ENCODE measurements at regions not wholly inside any gene's neighbourhood (a gene's known extent, or its start where the extent isn't known, plus 50 kb on each side); places are given as distances from the start of the nearest gene placed in this dataset.

- no peak for DNase-seq
Measured at GRCh38 chr12:92614001-92614400, 88.8 kb upstream of the PLEKHG7 start.

- DNase-seq, result no peak
Measured at GRCh38 chr12:92612611-92613010, 90.2 kb upstream of the PLEKHG7 start.

DNA sequence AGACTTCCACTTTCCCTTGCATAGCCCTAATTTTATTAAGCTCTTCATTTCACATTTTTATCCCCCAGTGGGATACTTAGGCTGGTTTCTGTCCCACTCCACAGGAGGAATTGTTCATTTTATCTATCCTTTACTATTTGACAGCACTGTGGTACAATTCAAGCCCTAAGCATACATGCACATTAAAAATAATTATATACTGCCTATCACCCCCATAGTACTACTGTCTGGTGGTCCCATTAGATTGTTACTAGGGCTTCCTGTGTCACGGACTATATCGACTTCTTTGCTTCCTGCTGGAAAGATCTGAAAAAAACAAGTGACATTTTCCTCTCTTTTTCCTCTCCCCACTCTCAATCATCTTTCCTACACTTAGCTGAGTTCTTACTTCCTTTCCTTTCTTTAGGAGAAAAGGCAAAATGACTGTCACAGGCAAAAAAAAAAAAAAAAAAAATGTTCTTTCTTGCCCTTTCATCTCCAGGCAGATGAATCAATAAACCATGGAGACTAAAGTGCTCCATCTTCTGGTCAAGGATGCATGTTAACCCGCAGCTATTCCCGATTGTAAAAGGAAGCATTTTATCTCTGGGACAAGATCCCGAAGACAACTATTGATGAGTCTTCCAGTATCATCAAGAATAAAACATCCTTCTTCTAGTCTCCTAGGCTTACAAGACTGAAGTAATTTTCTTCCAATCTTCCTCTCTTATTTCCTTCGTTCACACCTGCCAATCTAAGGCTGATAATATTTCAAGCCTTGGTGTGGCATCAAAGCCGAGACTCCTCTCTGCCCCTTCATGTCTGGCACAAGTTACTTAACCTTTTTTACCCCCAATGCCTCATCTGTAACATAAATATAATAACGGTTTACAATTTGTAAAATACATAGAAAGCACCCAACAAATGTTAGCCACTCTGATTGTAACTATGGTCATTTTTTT lies 94.4 kb upstream of the PLEKHG7 start:
- no peak for DNase-seq

- no peak for DNase-seq
Measured at GRCh38 chr12:92606956-92607355, 95.8 kb upstream of the PLEKHG7 start.

GRCh38 chr12:92605621-92606170 lies 97.1 kb upstream of the PLEKHG7 start:
- DNase-seq, result no peak

DNA sequence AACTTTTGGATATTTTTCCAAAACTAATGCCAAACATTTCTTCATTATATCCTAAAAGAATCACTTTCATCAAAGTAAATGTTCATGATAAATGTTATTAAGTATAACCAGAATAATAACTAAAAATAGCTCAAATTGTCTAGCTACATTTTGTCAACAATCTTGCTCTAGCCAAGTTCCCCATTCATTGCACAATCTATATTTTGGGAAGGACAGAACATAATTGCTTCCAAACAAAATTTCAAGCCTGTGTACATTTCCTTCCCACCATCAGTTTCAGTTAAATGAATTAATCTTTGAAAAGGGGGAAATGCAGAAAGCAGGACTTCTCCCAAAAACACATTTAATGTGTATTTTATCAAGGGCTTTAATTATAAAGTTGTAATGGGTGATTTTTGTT lies 98.0 kb upstream of the PLEKHG7 start:
- no peak for DNase-seq

DNA sequence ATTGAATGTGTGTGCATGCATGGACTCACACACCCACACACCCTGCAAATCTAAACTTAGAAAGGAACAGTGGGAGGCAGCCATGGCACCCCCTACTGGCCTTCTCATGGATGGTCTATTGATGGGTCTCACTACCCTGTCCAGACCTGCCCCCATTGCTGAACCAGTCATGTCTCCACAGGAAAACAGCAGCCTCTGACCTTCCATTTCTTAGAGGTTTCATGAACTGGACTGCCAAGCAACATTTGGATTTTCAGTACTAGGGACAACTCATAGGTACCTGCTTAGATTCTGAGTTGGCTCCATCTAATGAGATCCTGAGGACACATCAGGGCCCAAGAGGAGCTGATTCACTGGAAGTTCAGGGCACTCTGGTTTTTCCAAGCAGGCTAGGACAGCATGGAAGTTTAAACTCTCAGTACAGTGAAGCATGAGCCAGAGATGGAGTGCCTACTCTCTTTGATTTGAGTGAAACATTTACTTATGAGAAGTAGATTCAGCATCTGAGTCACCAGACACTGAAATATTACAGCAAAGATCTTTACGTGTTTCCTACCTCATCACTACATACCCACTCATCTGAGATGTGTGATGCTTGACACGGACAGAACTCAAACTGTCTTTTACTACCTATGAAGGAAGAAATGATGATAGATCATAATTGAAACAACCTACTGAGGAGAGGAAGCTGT lies 98.9 kb upstream of the PLEKHG7 start:
- DNase-seq, result no peak

DNA sequence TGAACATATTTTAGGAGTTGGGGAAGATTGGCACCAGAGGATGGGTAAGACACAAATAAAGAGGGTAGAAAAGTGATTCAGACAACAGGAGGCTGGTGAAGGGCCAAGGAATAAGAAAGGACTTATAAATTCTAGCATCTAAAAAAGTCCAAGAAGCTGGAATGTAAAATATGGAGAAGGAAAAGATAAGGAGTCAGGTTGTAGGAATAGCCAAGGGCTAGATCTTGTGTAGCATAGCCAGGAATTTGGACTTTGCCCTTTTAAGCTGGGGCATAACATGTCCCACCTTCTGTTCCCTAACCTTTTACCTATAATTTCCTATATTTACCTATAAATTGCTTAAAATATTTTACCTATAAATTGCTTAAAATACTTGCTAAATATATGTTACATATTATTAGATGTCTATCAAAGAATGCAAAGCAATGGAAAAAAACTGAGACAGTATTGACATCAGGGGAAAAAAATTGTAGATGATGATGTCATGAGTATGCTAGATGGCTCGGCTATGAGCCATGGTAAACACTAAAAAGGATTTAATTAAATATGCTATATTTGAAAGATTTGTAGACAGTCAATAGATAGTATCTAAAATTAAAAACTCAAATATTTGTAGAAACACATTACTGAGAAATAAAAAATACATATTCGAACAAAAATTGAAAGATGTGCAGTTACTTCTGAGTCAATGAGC lies 99.7 kb upstream of the PLEKHG7 start:
- DNase-seq, result no peak

DNA sequence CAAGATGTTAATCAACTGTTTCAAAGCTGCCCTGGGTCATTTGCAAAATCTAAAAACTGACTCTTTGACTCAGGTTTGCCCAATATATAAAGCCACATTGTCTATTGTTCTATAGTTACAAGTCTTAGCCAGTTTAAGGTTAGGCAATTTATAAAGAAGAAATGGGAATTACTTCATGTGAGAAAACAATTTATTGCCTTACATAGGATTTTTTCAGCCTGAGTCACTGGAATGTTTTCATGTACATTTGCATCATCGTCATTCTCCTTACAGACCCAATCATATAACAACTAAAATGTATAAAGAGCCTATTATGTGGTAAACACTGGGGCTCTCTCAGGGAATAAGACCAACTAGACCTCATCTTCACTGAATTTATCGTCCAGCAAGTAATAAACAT lies 100.3 kb upstream of the PLEKHG7 start:
- no peak for DNase-seq

GRCh38 chr12:92601680-92602079 lies 101.1 kb upstream of the PLEKHG7 start:
- DNase-seq, result no peak

DNA sequence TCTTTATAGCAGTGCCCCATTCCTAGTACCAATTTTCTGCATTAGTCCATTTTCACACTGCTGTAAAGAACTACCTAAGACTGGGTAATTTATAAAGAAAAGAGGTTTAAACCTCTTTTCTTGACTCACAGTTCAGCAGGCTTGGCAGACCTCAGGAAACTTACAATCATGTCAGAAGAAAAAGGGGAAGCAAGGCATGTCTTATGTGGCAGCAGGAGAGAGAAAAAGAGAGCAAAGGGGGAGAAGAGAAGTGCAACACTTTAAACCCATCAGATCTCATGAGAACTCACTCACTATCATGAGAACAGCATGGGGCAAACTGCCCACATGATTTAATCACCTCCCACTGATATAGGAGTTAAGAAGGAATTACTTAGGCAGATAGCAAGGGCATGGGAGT lies 101.6 kb upstream of the PLEKHG7 start:
- no peak for DNase-seq

- no peak for DNase-seq
Measured at GRCh38 chr12:92600052-92600451, 102.7 kb upstream of the PLEKHG7 start.

DNA sequence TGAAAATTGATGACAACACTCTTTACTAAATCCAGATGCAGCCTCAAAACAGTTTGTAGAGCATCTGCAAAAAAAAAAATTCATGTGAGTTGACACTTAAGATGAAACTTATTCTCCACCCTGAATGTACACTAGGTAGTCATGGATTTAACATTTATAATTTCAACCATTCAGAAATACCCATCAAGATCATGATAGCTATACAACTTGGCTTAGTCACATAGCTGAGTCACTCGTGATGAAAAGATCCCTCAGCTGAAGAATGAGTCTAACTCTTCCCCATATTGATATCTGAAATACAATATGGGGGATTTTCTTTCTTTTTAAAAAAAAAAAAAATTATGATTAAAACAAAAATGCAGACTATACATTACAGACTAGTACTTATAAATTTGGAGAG lies 104.8 kb upstream of the PLEKHG7 start:
- DNase-seq, result no peak

DNA sequence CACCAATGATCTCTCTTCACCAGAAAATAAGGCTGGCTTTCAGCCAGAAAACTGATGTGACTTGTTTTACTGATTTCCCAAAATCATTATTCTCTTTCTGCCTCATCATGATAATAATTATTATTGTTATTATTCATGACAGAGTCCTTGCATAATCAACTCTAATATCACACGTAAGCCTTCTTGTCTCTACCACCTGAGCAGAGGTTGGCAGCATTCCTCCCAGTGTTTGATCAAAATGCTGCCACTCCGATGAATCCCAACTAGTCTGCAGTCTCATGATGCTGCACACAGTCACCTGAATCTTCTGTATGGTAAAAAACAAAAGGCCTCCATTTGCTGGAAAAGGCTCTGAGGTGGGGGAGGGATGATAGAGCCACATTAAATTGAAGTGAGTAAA lies 105.7 kb upstream of the PLEKHG7 start:
- no peak for DNase-seq

DNA sequence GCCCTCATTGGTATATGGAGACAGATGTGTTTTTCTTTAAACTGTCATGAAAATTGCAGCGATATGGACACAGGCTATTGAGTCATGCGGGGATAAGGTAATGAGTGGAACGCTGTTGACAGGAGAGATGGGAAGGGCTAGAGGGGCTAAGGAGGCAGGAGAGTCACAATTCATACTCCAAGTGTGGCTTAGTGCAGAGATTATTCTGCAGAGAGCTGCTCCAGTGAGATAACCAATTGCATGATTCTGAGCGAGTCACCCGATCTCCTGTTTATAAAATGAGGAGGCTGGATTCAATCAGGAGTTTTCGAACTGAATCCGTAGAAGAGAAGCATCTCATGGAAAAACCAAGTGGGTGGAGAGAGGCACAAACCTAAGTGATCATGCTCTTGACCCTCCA lies 106.4 kb upstream of the PLEKHG7 start:
- no peak for DNase-seq

GRCh38 chr12:92595663-92596062 lies 107.1 kb upstream of the PLEKHG7 start:
- DNase-seq, result no peak

DNA sequence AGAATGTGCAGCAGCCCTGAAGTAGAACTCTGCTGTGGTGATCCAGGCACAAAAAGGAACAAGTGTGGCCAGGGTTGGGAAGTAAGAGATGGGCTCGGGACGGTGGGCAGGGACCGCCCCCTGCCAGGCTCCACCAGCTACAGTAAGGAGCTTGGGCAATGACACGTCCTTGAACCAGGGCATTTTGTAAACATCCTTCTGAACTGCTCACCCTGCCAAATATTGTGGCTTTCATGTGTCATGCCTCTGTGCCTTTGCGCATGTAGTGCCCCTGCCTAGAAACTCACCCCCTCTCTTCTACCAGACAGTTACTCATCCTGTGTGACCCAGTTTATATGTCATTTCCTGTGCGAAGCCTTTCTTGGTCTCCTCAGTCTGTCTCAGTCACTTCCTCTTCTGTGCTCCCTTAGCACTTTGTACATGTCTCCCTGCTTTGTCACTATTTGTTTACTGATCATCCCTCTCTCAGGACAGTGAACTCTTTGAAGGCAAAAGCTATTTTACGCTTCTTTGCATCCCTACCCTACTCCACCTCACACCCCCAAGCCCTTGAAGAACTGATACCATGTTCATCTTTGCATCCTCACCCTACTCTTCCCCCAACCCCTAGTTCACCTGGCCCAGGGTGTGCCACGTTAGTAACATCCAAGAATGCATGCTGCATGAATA lies 108.9 kb upstream of the PLEKHG7 start:
- DNase-seq, result no peak

DNA sequence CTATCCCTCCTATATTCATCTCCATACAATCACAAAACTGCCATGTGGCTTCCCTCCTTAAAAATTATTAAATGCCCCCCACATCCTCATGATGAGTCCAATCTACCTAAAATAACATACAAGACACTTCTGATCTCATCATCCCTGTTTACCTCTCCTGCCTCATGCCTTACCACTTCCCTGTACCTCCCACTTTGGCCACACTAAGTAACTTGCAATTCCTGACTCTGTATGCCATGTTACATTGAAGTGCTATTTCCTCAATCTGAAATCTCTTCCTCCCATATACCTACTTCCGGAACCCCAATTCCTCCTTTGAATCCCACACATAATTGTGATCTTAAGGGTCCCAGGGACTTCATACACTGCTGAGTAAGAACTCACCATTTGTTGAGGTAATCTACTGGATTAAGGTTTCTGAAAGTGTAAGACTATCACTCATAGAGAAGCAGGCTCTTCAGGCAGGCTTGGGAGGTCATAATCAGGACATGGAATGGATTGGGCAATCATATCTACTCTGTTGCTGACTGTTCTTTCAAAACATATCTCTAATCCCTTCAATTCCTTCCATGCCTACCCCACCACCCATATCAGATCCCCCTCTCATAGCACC lies 117.6 kb upstream of the PLEKHG7 start:
- no peak for DNase-seq

DNA sequence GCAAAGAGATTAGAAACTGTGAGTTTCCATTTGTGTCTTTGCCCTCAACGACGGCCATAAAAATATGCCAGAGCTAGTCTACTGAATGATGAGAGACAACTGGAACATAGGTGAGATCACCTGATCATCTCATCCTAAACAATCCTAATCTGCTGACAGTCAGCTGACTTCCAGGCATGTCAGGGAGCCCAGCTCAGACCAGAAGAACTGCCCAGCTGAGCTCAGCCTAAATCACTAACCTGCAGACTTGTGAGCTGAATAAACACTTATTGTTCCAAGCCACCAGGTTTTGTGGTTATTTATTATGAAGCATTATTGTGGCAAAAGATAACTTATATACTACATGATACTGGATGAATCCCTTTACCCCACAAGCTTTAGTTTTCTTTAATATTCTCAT lies 118.9 kb upstream of the PLEKHG7 start:
- no peak for DNase-seq

DNA sequence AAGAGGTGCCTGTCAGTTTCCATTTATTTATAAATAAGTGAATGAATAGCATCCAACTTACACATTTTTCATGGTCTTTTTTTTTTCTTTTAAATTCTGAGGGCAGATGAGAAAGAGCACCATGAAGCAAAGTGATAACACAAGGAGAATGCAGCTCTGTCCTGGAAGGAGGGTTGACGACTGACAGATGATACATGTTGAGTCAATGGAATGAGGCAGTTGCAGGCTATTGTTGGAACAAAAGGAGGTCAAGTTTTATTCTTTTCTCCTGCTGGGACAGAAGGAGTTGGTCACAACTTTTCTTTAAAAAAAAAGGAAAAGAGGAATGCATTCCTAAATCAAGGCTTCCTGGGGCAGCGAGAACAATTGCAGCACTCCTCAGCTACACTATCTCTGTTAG lies 119.9 kb upstream of the PLEKHG7 start:
- no peak for DNase-seq

DNA sequence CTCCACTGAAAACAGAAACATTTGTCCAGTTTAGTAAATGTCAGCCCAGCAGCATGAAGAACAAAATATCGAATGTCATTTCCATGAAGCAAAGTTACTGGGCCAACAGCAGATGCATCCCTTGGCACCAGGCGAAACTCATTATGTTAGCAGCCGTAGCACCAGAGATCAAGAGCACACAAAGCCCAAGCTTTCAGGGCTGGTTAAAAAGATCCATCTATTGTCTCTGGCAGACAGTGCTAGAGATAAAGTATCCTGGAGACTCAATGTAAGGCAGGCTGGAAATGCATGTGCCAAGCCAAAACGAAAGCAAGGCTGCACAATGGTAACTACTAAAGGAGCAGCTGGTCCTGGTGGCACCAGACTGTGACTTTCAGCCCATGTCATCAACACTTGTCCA lies 120.3 kb upstream of the PLEKHG7 start:
- peak; percentile 51 for DNase-seq

DNA sequence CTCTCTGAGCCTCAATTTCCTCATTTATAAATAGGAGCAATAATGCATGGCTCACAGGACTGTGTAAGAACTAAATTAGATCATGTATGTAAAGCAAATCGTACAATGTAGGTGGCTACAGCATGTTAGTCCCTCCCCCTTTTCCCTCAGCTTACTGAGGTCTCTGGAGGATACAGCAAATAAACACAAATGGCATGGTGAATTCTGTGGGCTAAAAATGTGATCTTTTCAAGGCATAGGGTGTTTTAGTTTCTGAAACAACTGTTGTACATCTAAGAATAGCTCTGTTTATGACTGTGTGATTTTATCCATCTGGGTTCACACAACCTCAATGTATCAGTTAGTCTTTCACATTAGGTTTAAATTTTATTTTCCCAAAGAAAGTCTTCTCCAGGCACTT lies 121.2 kb upstream of the PLEKHG7 start:
- DNase-seq, result no peak
